HG03460 (cell line): ENCODE measurements at regions not wholly inside any gene's neighbourhood (a gene's known extent, or its start where the extent isn't known, plus 50 kb on each side); places are given as distances from the start of the nearest gene placed in this dataset.

Experiments used
- ATAC-seq: cut with Tn5 transposase; IDR thresholded peaks from one replicate; pipeline ENCODE4 v1.9.1; 2021; ENCODE audit not compliant: unreplicated experiment

DNA sequence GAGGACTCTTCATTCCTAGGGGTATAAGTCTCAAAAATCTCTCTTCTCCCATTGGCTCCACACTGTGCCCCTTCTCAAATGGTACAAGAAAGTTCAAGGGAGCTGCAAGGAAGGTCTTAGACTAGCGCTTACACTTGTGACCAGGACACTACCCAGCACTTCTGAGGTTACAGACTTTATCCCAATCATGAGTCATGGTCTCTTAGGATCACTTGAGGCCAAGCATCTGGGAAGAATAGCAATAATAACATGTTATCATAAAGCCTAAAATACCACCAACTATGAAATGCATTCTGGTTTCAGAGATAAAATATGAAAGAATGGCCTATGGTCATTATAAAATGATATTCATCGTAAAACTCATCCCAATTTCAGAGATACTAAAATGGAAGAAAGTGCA, 309.9 kb upstream of the PKDCC start:
- no peak for ATAC-seq

DNA sequence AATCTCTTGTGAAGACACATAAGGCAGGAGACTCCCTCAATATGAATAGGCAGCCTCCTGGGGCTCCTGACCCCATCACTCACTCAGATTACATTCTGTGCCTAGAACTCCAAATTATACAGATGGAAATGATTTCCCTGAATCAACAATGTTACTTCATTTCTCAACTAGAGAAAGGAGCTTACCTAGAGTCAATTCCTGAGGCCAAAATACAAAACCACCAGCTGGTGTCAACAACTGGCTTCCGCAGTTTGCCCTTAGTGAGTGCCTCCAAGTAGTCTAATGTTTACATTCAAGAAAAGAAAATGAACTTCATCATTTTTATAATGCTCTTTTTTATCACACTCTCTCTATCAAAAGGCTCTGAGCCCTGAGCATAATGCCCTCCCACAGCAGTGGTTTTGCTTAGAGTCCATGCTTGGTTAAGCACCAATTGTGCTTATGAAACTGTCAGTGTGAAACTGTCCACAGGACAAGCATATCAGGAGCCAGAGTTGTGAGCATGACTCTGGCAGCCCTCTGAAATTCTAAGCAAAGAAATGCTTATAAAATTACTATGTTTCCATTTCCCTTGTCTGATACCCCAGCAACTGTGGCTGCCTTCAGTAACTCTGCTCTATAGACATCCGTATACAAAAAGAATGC, 305.7 kb upstream of the PKDCC start:
- ATAC-seq: peak; percentile 98

DNA sequence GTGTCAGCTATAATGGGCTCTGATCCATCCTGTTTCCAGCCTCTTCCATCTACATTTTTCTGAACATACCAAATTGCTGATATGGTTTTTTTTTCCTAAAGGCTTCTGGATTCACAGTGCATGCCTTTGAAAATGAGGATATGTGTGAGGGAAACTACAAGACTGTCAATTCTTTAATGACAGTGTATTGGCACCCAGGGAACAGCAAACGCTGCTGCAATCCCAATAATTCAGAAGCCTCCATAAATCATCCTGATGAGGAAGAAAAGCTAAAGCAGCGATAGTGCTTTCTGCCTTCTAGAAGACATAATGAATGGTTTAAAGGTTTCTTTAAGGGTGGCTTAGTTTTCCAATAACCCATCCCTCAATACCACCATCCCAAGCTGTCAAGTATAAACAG, 304.5 kb upstream of the PKDCC start:
- ATAC-seq: no peak

DNA sequence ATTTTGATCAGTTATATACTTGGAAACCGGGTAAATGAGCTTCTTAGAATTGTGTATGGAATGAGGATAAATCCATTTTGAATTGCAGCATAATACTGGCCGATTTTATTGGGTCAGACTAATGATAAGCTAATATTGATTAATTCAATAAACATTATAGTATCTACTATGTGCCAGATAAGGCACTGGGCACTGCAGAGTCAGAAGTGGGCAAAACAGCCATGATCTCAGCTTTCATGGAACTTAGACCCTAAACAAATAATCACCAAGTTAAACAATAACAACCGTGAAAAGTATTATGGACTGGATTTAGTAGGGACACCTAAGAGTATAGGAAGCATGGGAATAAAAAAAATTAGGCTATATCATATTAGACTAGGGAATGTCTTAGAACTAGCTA, 297.0 kb upstream of the PKDCC start:
- no peak for ATAC-seq

DNA sequence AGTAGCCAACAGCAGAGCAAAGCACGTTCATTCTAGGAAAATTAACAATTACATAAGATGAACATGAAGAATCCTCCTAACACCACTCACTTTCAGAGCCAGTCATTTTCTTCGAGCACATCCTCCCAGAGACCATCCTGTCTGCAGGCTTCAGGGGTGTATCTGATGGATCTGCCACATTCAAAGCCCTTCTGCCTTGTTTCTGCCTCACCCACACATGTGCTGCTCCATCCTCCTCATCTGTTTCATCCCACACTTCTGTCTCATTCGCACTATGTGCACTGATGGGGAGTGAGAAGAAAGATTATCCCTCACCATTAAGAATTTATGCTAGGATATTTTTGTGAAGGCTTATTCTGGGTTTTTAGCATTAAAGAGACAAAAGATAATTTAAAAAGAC, 287.9 kb upstream of the PKDCC start:
- no peak for ATAC-seq

DNA sequence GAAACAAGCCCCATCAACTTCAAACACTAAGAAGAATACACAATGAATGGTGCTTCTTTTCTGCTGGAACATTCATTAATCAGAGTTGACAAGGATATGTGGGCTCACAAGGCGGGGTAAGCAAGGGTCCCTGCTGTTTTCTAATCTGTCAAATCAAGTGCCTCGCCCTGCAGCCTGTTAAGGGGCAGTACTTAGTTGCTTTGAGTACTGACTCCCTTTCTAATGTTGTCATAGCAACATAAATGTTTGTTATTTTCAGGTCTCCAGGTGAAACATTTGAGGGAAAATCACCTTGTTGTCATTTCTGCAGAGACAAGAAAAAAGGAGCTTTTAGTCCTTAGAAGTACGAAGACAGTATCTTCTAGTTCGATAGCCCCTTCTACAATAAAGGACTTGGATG, 284.7 kb upstream of the PKDCC start:
- no peak for ATAC-seq

DNA sequence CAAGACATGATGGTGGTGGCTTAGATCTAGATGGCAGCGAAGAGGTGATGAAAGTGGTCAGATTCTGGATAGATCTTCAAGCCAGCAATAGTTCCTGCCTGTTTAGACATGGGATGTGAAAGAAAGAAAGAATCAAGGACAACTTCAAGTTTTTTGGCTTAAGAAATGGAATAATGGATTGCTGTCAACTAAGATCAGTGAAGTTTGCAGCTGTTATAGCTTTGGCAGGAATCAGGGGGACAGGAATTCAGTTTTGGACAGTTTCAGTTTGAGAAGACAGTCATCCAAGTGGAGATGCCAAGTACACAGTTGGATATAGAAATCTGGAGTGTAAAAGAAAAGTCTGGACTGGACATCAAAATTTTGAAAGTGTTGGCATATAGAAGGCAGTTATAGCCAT, 283.7 kb upstream of the PKDCC start:
- ATAC-seq: no peak

DNA sequence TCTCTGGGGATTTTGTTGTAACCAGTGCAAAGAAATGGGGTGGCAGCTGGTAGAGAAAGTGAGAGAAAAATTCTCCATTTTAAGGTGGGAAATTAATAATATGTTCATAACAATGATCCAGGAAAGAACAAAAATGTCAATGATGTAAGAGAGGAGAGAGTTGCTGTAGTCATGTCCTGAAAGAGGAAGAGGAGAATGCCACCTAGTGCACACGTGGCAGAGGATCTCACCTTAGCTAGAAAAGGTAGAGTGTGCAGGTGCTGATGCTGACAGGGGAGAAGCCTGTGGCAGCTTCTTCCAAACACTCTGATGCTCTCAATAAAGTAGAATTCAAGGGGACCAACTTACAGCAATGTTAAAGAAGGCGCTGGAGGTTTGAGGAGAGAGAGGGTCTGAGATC, 282.9 kb upstream of the PKDCC start:
- ATAC-seq: no peak

DNA sequence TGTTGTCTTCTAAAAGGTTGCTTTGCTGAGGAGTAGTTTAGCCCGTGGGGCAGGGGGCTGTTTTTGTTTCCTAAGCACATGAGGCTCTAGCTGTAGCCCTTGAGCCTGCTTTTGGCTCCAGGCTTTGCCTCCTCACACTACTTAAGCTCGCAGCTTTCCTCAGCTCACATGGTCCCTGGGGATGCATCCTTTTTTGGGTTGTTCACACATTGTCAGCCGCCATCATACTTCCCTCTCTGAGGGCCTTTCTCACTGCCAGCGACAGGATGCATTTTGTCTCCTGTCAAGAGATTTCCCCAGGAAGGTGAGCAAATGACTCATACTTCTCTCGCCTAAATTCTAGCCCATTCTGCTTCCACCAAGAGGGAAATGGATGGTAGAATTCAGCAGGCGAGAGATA, 279.5 kb upstream of the PKDCC start:
- no peak for ATAC-seq

DNA sequence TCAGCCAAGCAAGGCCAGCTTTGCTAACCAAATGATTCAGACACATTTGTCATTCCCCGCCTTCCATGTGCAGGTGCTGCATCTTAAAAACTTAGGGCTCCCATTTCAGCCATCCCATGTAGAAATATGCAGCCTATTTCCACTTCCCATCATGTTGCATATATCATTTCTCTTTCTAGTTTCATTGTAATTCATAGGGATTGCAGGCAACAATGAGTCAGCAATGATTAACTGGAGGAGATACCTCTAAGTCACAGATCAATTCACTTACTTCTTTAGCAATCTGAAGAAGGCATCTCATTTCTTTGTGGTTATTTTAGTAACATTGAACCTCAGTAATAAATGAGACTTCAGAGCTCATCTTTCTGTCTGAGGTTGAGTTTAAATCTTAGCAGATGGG, 276.1 kb upstream of the PKDCC start:
- no peak for ATAC-seq

DNA sequence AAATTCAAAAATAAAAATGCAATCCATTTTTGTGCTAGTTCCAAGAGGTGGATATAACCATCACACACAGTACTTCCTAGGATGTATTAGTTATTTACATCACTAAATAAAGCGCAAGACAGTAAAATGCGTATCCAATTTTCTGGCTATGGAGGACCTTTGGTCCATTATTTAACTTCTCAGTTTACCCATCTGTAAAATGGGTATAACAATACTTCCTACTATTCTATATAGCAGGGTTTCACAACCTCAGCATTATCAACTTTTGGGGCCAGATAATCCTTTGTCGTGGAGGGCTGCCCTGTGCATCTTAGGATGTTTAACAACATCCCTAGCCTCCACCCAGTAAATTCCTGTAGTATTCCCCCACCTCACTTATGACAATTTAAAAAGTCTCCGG, 275.1 kb upstream of the PKDCC start:
- no peak for ATAC-seq

DNA sequence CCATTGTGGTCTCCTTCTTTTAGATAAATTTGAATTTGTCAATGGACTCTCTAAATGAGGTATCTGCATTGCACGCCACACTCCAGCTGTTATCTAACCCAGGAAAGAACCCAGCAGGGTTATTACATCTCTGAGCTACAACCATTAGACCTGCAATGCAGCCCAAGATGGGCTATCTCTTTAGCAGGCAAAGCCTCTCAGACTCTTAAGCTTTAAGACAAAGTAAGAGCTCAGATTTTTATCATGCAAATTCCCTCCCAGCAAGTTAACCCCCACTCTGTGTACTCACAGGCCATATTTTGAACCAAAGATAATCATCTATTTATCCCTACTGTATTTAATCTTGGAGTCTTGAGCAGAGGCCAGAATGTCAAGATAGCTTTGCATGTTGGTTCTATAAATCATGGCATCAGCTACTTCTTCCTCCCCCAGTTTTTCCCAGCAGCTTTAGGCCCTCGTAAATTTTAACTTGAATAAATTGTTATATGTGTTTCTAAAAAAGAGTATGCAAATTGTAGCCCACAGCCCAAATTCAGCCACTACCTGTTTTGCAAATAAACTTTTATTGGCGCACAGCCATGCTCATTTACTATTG, 273.7 kb upstream of the PKDCC start:
- no peak for ATAC-seq

DNA sequence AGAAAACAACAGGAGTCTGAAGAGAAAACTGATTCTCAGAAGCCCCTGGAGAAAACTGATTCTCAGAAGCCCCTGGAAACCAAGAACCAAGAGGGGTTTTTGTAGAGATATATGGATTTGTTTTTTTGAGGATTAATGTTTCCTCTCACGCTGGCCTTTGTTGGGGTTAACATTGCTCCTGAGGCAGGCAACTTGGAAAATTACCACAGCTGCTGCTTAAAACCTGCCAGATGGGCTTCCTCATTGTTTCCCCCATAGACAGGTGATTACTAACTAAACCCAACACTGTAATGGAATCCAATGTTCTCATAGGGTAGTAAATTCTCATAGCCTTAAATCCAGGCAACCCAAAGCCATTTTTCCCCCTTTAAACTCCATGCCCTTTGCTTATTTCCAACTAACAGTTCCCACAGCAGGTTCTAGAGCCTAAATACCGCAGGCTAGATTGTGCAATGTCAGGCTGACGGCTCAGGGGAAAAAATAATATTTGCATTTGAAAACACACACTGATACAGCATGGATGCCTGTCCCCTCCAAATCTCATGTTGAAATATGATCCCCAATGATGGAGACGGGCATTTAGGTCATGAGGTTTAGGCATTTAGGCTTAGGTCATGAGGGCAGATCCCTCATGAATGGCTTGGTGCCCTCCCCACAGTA, 272.3 kb upstream of the PKDCC start:
- ATAC-seq: no peak

DNA sequence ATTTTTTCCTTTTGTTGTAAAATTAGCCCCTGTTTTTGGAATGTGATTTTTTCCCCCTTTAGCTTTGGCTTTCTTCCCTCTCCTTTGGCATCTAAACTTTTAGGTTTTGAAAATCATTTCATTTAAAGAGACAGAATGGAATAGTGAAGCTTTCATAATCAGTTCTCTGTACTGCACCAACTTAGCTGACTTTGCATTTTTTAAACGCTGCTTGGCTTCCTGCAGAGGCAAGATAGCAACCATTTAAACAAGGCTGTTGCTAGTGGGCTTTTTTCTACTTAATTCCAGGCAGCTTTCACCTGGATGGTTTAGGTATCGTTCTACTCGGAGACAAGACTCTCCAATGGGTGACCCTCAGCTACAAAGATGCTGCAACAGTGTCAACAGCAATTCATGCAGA, 267.9 kb upstream of the PKDCC start:
- no peak for ATAC-seq

DNA sequence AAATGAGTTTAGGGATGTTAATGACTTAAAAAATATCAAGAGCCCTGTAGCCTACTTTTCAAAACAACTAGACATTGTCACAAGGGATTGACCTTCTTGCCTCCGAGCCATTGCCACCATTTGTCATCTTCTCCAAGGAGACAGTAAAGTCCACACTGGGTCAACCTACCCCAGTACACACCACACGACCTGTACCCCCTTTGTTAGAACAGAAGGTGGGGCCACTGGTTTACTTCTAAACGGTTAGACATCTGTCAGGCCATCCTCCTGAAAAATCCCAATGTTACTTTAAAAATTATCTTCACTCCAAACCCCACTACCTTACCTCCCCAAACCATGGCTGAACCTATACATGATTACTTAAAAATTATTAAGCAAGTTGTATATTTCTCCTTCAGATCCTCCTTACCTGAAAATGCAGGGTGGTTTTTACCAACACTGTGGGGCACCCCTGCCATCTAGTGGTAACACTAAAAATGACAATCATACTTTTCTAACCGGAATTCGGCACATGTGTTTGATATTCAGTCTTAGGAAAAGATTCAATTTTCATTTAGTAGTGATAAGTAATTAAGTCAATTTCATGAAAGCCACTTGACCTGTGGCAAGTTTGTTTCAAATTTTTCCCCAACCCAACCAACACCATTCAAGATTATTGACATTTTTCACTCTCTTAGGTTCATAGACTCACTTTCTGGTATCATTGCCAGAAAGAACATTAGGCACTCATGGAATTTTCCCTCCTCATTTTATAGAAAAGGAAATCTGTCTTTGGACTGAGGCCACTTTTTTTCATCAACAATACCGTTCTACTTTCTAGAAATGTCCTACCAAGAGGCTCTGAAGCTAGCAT, 265.3 kb upstream of the PKDCC start:
- peak; percentile 73 for ATAC-seq

DNA sequence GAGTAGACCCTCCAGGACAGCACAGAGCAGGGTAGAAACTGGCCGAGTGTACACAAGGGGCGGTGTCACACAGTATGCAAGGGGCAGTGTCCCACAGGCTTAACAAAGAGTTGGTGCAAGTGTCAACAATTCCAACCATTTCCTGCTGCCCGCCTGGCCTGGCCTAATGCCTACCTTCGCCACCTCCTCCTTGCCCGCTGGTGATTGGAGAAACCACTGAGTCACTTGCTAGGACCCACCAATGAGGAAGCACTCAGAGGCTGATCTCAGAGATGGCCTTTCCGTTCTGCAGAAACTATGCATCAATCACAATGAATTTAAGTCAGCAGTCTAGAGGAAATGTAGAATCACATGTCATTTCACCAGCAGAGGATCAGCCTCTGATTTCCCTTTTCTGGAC, 263.3 kb upstream of the PKDCC start:
- ATAC-seq: no peak

DNA sequence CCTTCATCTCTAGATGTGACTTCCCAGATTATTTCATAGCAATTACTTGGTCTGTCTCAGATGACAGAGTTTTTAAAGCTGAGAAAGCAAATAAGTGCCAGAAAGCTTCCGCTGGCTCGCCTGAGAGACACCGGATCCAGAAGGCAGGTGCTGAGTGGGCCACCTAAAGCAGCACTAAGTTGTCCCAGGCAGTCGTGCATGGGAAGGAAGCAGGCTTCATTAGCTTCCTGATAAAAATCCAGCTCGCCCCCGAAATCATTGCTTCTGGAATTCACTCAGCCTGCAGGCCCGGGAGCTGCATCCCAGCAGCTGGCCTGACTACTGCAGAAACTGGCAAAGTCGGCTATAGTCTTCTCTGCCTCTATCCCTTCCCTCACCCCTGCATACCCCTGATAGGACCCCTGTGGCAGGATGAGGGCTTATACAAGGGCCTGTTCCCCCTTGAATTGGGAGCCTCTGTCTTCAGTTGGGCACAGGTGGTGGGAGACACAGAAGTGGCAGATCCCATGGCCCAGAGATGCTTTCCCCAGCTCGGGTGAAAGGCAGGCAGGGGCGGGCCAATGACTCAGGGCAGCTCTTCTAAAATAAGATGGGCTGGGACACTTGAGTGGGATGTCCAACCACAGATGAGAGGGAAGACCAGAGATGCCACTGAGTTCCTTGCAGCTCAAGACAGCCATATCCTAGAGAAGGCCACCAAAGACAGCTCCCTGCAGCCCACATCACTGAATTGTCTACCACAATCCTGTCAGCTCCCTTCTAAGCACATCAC, 262.4 kb upstream of the PKDCC start:
- ATAC-seq: no peak

DNA sequence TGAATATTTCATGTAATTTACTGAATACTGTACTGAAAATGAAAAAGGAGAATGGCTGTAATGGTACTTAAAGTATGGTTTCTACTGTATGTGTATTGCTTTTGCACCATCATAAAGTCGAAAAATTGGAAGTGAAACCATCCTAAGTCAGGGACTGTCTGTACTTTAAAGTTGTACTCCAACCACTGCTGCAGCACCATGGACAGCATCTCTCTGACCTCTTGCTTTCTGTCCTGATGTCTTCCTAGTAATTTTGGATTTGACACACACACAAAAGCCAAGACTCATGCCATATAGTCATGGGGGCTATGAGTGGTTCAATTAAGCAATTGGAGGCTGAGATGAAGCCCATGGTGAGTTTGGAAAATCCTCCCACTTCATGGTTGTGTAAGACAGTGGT, 256.3 kb upstream of the PKDCC start:
- ATAC-seq: no peak

DNA sequence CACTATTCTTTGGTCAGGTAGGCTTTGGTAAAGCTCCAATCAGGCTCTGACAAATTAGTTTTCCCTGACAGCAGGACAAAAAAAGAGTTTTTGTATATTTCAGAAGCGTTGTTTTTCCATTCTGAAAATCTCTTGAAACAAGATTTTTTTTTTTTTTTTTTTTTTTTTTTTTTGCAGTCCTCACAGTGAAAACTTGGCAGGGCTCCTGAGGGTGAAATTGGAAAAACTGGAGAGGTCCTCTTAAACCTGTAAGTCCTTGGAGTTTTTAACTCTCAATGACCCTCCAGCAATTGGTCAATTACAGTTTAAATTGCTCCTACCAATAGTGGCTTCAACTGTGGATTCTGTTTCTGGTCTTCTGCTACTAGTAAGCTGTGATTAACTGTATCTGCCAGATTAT, 244.5 kb upstream of the PKDCC start:
- no peak for ATAC-seq

DNA sequence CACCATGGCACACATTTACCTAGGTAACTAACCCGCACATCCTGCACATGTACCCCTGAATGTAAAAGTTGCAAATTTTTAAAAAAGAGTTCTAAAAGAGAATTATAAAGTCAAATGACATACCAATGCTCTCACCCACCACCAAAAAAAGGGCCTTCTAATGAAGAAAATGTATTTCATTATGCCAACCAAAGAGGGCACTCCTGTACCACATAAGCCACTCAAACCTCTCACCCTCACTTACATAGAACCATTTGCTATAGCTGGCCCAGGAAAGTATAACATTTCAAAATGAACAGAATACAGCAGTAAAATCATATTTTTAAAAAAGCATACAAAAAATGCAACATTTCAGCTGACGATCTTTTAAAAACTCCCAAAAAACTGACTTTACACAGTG, 241.5 kb upstream of the PKDCC start:
- no peak for ATAC-seq

DNA sequence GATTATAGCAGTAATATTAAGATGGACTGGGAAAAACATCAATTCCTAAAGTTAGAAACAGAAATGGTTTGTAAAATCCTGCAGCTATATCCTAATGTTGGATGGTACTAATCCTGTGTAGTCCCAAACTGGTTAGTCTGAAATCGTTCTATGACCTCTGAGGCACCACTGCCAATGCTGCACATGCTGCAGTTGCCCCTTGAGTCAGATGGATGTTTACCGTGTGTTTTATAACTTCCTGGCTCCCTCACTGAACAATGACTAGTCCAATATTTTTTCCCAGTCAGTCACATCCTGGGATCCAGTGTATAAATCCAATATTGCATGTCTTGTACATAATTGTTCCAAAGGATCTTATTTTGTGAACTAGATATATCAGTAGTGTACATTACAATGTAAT, 226.7 kb upstream of the PKDCC start:
- ATAC-seq: no peak
